SU-DHL-6 (cell line): ENCODE measurements at regions not wholly inside any gene's neighbourhood (a gene's known extent, or its start where the extent isn't known, plus 50 kb on each side); places are given as distances from the start of the nearest gene placed in this dataset.
A peak's percentile ranks its signal among the peaks of the same experiment; 100 is the strongest.

ENCODE experiments used
- H2AFZ ChIP-seq: fragments of 200-600 bp; sonication (generic); 2 replicates; pipeline ENCODE4 v1.6.1; 2014; ENCODE audit warnings: low read depth, mild to moderate bottlenecking, moderate library complexity, mixed read lengths, antibody characterized with exemption, low read length; ENCODE audit not compliant: severe bottlenecking
- H3F3A ChIP-seq: fragments of 200-600 bp; shearing (Covaris generic); 2 replicates; pipeline ENCODE4 v1.6.0; 2016; ENCODE audit warnings: antibody characterized with exemption, mild to moderate bottlenecking; ENCODE audit not compliant: insufficient read depth
- H3K27ac ChIP-seq: fragments of 200-600 bp; sonication (generic); 2 replicates; pipeline ENCODE4 v1.5.1; 2016; ENCODE audit warnings: low read depth, mild to moderate bottlenecking, low read length, moderate library complexity, mixed read lengths
- H3K27me3 ChIP-seq: fragments of 200-600 bp; sonication (generic), shearing (Covaris generic); 2 replicates; pipeline ENCODE4 v1.6.0; 2014; ENCODE audit warnings: mild to moderate bottlenecking, low read length
- H3K36me3 ChIP-seq: fragments of 200-600 bp; sonication (generic); 2 replicates; pipeline ENCODE4 v1.6.1; 2014; ENCODE audit warnings: mild to moderate bottlenecking, low read length, mixed read lengths
- H3K4me2 ChIP-seq: fragments of 300-600, 200-600 bp; shearing (Covaris generic), sonication (generic); 2 replicates; pipeline ENCODE4 v1.6.0; 2014; ENCODE audit warnings: low read length, low read depth, mild to moderate bottlenecking; ENCODE audit not compliant: poor library complexity, severe bottlenecking
- H3K4me3 ChIP-seq: fragments of 200-600 bp; sonication (generic); 2 replicates; pipeline ENCODE4 v1.5.1; 2014; ENCODE audit warnings: antibody characterized with exemption, low read length, mild to moderate bottlenecking, mixed read lengths; ENCODE audit not compliant: insufficient read depth, poor library complexity, severe bottlenecking
- H3K79me2 ChIP-seq: fragments of 200-600 bp; sonication (generic); 2 replicates; pipeline ENCODE4 v1.6.1; 2014; ENCODE audit warnings: mild to moderate bottlenecking, low read length, moderate library complexity; ENCODE audit not compliant: insufficient read depth
- H3K9ac ChIP-seq: fragments of 200-600 bp; sonication (generic); 2 replicates; pipeline ENCODE4 v1.7.0; 2014; ENCODE audit warnings: mild to moderate bottlenecking, low read length
- H3K9me2 ChIP-seq: fragments of 200-600 bp; sonication (generic); replicated peaks from 2 replicates; pipeline ENCODE4 v1.6.1; 2014; ENCODE audit warnings: low read length; ENCODE audit not compliant: insufficient read depth
- H3K9me3 ChIP-seq: fragments of 200-600 bp; sonication (generic); 2 replicates; pipeline ENCODE4 v1.6.1; 2014; ENCODE audit warnings: low read length, mixed read lengths; ENCODE audit not compliant: insufficient read depth
- H4K20me1 ChIP-seq: fragments of 200-600 bp; sonication (generic); 2 replicates; pipeline ENCODE4 v1.6.1; 2014; ENCODE audit warnings: low read depth, mild to moderate bottlenecking, antibody characterized with exemption, low read length, moderate library complexity, mixed read lengths
- CTCF ChIP-seq: fragments of 200-600 bp; sonication (generic); IDR thresholded peaks from one replicate; pipeline ENCODE4 v1.5.1; 2017; ENCODE audit warnings: antibody characterized with exemption, mild to moderate bottlenecking, low read length, moderate library complexity; ENCODE audit not compliant: insufficient read depth, poor library complexity, severe bottlenecking
- EZH2phosphoT487 ChIP-seq: fragments of 200-600 bp; sonication (generic), shearing (Covaris generic); conservative IDR thresholded peaks from 2 replicates; pipeline ENCODE4 v1.6.1; 2018; ENCODE audit warnings: mild to moderate bottlenecking, antibody characterized with exemption, low read length, moderate library complexity, mixed read lengths

- TF ChIP-seq CTCF (no peak), EZH2phosphoT487 (no peak)
- Histone ChIP-seq H3K4me2 (no peak overlapping the region), H3K9ac (no peak overlapping the region), H3F3A (no peaks in the 10 kb centered on the region), H3K79me2 (no peaks in the 10 kb centered on the region), H3K27ac (no peak overlapping the region), H3K4me3 (no peak overlapping the region), H3K27me3 (no peaks in the 10 kb centered on the region), H2AFZ (no peak overlapping the region), H3K9me2 (no peaks in the 10 kb centered on the region), H3K9me3 (no peaks in the 10 kb centered on the region), H4K20me1 (no peaks in the 10 kb centered on the region), H3K36me3 (no peaks in the 10 kb centered on the region)
Observed at GRCh38 chr5:66252849-66253248, 108.7 kb downstream of the SREK1 start.

- no peak overlapping the region for H3K4me2 ChIP-seq
Observed at GRCh38 chr5:66255714-66256113, 111.6 kb downstream of the SREK1 start.

GRCh38 chr5:66273121-66273520 is 129.0 kb downstream of the SREK1 start:
- H3K27ac ChIP-seq, result no peak overlapping the region
- H3K9ac ChIP-seq, result no peak overlapping the region
- H3K9me3 ChIP-seq, result no peaks in the 10 kb centered on the region
- no peak overlapping the region for H3K4me3 ChIP-seq
- H3K9me2 ChIP-seq, result no peaks in the 10 kb centered on the region
- no peaks in the 10 kb centered on the region for H3K36me3 ChIP-seq
- H2AFZ ChIP-seq, result no peak overlapping the region
- TF ChIP-seq EZH2phosphoT487 (no peak), CTCF (no peak)
- H4K20me1 ChIP-seq, result no peaks in the 10 kb centered on the region
- H3K4me2 ChIP-seq, result no peak overlapping the region
- H3F3A ChIP-seq, result no peaks in the 10 kb centered on the region
- no peaks in the 10 kb centered on the region for H3K27me3 ChIP-seq
- H3K79me2 ChIP-seq, result no peaks in the 10 kb centered on the region

More at GRCh38 chr5:66255714-66256113, 111.6 kb downstream of the SREK1 start:
- H3K27ac ChIP-seq, result no peak overlapping the region
- no peaks in the 10 kb centered on the region for H4K20me1 ChIP-seq
- H3K27me3 ChIP-seq, result no peaks in the 10 kb centered on the region
- H3K9me2 ChIP-seq, result no peaks in the 10 kb centered on the region
- no peaks in the 10 kb centered on the region for H3K9me3 ChIP-seq
- no peaks in the 10 kb centered on the region for H3K36me3 ChIP-seq
- no peak overlapping the region for H3K9ac ChIP-seq
- H3F3A ChIP-seq, result no peaks in the 10 kb centered on the region
- no peaks in the 10 kb centered on the region for H3K79me2 ChIP-seq
- TF ChIP-seq EZH2phosphoT487 (no peak), CTCF (no peak)
- H3K4me3 ChIP-seq, result no peak overlapping the region
- peak overlapping the region; percentile 43 for H2AFZ ChIP-seq

- H3K4me3 ChIP-seq, result no peak overlapping the region
- H3K79me2 ChIP-seq, result no peaks in the 10 kb centered on the region
- H4K20me1 ChIP-seq, result no peaks in the 10 kb centered on the region
- H3K4me2 ChIP-seq, result no peak overlapping the region
- no peak overlapping the region for H3K9ac ChIP-seq
- no peak overlapping the region for H3K27ac ChIP-seq
- H3K9me2 ChIP-seq, result no peaks in the 10 kb centered on the region
- no peaks in the 10 kb centered on the region for H3K9me3 ChIP-seq
- no peaks in the 10 kb centered on the region for H3K27me3 ChIP-seq
- no peak overlapping the region for H2AFZ ChIP-seq
- H3F3A ChIP-seq, result no peaks in the 10 kb centered on the region
- no peaks in the 10 kb centered on the region for H3K36me3 ChIP-seq
- TF ChIP-seq EZH2phosphoT487 (no peak), CTCF (no peak)
Observed at GRCh38 chr5:66276986-66277385, 132.9 kb downstream of the SREK1 start.
